Epithelial cell of proximal tubule (primary cell): ENCODE measurements at regions not wholly inside any gene's neighbourhood (a gene's known extent, or its start where the extent isn't known, plus 50 kb on each side); places are given as distances from the start of the nearest gene placed in this dataset.

ENCODE experiments used
- DNase-seq: peaks from one replicate; pipeline ENCODE4 v3.0.0-alpha.2; 2011; ENCODE audit warnings: low read depth
- H3K4me3 ChIP-seq: 2 replicates; pipeline ENCODE4 v1.5.1; 2011; ENCODE audit warnings: low read depth, mild to moderate bottlenecking, low read length
- TF ChIP-seq, protein P1 (sequence below): conservative IDR thresholded peaks from 2 replicates; pipeline ENCODE4 v1.5.1; 2012; ENCODE audit warnings: low read depth, mild to moderate bottlenecking, low read length

DNA sequence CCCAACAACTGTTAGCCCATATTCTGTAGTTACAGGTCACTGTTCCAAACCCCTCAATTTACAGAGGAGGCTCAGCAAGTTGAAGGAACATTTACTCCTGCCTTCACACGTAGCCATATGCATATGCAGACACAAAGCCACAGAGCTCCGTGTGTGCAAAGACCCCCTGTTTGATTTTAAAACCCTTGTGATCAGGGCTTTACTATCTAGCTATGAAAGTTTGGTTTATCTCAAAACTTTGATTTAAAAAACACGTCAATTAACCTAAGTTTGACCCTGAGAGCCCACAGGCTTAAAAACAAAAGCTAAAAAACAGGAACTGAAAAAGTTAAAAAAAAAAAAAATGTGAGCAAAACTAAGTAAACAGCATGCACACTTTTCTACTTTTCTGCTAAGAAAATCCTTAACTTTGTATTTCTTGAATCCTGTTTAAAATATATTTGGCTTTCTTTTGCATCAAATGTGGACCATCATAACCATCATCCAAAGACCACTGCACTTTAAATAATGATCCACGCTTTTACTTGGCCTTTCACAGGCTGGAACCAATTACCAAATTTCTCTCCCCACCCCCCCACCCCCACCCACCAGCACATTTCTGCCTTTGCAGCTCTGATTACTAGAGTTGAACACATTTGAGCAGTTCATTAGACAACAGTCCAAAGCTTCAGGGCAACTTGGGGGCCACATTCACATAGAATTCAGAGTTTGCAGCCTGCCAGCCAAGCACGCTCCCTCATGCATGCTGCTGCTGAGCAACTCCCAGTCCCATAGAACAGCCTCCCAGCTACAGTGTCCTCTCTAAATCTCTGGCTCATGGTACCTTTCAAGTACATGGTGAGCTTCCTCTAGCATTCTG lies 128.8 kb upstream of the MAP3K1 start:
- H3K4me3 ChIP-seq = no peak overlapping the region
- no peak for DNase-seq
- TF ChIP-seq, protein P1, sequence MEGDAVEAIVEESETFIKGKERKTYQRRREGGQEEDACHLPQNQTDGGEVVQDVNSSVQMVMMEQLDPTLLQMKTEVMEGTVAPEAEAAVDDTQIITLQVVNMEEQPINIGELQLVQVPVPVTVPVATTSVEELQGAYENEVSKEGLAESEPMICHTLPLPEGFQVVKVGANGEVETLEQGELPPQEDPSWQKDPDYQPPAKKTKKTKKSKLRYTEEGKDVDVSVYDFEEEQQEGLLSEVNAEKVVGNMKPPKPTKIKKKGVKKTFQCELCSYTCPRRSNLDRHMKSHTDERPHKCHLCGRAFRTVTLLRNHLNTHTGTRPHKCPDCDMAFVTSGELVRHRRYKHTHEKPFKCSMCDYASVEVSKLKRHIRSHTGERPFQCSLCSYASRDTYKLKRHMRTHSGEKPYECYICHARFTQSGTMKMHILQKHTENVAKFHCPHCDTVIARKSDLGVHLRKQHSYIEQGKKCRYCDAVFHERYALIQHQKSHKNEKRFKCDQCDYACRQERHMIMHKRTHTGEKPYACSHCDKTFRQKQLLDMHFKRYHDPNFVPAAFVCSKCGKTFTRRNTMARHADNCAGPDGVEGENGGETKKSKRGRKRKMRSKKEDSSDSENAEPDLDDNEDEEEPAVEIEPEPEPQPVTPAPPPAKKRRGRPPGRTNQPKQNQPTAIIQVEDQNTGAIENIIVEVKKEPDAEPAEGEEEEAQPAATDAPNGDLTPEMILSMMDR = no peak

DNA sequence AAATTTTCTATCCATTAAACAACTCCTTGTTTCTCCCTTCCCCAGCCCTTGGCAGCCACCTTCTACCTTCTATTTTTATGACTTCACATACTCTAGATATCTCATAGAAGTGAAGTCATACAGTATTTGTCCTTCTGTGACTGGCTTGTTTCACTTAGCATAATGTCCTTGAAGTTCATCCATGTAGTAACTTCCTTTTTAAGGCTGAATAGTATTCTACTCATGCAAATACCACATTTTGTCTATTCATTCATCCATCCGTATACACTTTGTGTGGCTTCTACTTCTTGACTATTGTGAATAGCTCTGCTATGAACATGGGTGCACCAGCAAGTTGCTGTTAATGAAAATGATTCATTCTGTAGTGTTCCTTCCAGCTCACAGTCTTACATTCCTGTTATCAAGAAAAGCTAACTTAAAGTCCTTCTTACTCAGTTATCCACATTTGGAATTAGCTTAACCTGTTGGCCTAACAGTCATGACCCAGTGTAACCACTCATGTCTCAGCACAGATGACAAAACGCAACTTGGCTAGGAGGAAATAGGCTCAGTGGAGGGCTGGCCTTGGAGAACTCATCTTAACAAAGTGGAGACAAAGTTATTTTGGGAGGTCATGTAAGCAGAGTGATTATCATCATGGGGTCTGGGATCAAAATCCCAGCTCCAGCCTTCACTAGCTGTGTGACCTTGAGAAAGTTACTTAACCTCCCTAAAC lies 129.7 kb upstream of the MAP3K1 start:
- TF ChIP-seq, protein P1 = no peak
- DNase-seq = no peak
- H3K4me3 ChIP-seq = no peak overlapping the region

DNA sequence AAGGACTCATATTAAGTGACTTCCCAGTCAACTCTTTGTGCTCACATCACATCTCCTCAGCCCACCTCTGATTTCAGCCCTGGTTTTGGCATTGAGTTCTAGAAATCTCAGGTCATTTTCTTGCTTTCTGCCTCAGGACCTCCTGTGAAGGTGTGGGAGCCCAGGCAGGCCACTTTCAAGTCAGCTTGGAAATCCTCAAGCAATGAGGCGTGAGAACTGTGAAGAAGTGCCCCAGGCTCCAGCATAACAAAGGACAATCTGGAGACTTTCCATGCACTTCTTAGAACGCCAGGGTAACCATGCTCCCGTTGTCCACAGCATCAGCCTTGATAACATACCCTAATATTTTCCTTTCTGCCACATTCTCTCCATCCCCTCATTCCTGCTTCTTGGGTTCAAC lies 131.2 kb upstream of the MAP3K1 start:
- no peak for DNase-seq
- TF ChIP-seq, protein P1 = no peak
- H3K4me3 ChIP-seq = no peak overlapping the region

DNA sequence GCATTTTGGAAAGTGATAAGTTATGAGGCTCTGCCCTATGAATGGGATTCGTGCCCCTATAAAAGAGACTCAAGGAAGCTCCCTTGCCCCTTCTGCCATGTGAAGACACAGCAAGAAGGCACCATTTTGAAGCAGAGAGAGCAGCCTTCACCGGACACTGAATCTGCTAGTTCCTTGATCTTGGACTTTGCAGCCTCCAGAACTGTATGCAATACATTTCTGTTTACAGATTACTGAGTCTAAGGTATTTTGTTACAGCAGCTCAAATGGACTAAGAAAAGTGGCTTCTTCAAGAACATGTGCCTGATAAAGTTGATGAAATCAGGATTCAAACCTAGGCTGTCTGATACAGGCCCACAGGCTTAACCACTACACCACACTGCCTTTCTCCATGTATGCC lies 131.6 kb upstream of the MAP3K1 start:
- DNase-seq = no peak
- TF ChIP-seq, protein P1 = no peak
- H3K4me3 ChIP-seq = no peak overlapping the region

DNA sequence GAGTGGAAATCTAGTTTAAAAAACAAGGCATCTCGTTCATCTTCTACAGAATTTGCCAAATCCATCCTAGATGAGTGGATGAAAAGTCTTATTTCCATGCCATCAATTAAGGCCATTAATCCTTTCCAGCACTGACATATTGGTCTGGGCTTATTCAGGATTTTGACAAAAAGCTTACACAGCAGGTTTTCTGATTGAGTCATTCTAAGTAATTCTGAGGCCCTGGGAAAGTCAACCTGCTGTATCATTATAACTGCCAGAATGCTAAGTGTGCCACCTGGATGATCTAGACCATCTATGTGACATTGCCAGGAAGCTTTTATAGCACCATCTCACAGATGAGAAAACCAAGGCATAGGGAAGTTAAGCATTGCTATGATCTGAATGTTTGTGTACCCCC lies 132.1 kb upstream of the MAP3K1 start:
- TF ChIP-seq, protein P1 = no peak
- no peak overlapping the region for H3K4me3 ChIP-seq
- no peak for DNase-seq

GRCh38 chr5:56681346-56681745 lies 134.0 kb upstream of the MAP3K1 start:
- TF ChIP-seq, protein P1 = no peak
- DNase-seq = no peak
- no peak overlapping the region for H3K4me3 ChIP-seq
